ENCODE measurements at regions not wholly inside any gene's neighbourhood (a gene's known extent, or its start where the extent isn't known, plus 50 kb on each side); places are given as distances from the start of the nearest gene placed in this dataset.

DNA sequence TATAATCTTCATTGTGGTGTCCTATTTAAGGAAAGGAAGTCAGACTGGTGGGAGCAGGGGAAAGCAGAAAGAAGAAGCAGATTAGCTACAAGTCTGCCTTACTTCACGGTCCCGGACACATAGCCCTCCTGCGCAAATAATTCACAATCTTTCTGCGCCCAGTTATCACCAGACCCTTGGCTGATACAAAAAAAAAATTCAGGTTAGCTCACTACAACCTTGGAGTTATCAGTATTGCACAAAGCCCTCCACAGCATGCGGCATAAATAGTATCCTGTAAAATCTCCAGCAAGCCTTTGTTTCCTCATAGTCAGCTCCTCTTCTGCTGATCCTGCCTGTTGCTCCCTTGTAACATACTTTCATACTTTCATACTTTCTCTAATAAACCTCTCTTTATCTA is 148.6 kb upstream of the FUT9 start:
- TF ChIP-seq, protein P1, sequence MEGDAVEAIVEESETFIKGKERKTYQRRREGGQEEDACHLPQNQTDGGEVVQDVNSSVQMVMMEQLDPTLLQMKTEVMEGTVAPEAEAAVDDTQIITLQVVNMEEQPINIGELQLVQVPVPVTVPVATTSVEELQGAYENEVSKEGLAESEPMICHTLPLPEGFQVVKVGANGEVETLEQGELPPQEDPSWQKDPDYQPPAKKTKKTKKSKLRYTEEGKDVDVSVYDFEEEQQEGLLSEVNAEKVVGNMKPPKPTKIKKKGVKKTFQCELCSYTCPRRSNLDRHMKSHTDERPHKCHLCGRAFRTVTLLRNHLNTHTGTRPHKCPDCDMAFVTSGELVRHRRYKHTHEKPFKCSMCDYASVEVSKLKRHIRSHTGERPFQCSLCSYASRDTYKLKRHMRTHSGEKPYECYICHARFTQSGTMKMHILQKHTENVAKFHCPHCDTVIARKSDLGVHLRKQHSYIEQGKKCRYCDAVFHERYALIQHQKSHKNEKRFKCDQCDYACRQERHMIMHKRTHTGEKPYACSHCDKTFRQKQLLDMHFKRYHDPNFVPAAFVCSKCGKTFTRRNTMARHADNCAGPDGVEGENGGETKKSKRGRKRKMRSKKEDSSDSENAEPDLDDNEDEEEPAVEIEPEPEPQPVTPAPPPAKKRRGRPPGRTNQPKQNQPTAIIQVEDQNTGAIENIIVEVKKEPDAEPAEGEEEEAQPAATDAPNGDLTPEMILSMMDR (IDR thresholded peaks at IDR 0.05 in 8 of 11, conservative IDR thresholded peaks at IDR 0.05 in 3 of 11): no peak
- TF ChIP-seq POLR2A (IDR thresholded peaks at IDR 0.05): no peak
- no peak for TF ChIP-seq POLR2AphosphoS5 (IDR thresholded peaks at IDR 0.05)

Data from spleen (tissue), 7 donors.